HL-60 (cell line): ENCODE measurements at regions not wholly inside any gene's neighbourhood (a gene's known extent, or its start where the extent isn't known, plus 50 kb on each side); places are given as distances from the start of the nearest gene placed in this dataset.

Source experiments
- DNase-seq, 2 experiments: peaks; one replicate each; pipeline ENCODE4 v3.0.0-alpha.2; 2010 to 2020; ENCODE audit warnings: low read depth in 1 of 2, low spot score in 1 of 2
- H3K27ac ChIP-seq: fragments of 250-450 bp; sonication (Bioruptor Pico); replicated peaks from 2 replicates; pipeline ENCODE4 v1.5.1; 2020; ENCODE audit warnings: mild to moderate bottlenecking, moderate library complexity
- H3K27me3 ChIP-seq: fragments of 250-450 bp; sonication (Bioruptor Pico); 2 replicates; pipeline ENCODE4 v1.5.1; 2021; ENCODE audit warnings: mild to moderate bottlenecking, moderate library complexity; ENCODE audit not compliant: insufficient read depth, poor library complexity, severe bottlenecking
- H3K4me3 ChIP-seq: replicated peaks from 2 replicates; pipeline ENCODE4 v1.5.1; 2011; ENCODE audit warnings: mild to moderate bottlenecking, control low read depth, low read length; ENCODE audit not compliant: insufficient read depth
- GABPA ChIP-seq: IDR thresholded peaks from 2 replicates; pipeline ENCODE4 v1.6.1; 2012; ENCODE audit warnings: low read depth
- POLR2AphosphoS5 ChIP-seq: IDR thresholded peaks from 2 replicates; pipeline ENCODE4 v1.6.1; 2012; ENCODE audit warnings: low read depth
- SPI1 ChIP-seq: IDR thresholded peaks from 2 replicates; pipeline ENCODE4 v1.6.1; 2012; ENCODE audit warnings: low read depth, mild to moderate bottlenecking, borderline replicate concordance
- TF ChIP-seq, protein P1 (sequence below): IDR thresholded peaks from one replicate; pipeline ENCODE4 v1.5.1; 2011; ENCODE audit warnings: low read length, control low read depth, inconsistent platforms; ENCODE audit not compliant: insufficient read depth
- TF ChIP-seq, protein P2 (sequence below): IDR thresholded peaks from 2 replicates; pipeline ENCODE4 v1.6.1; 2012; ENCODE audit warnings: low read depth; ENCODE audit not compliant: insufficient replicate concordance

DNA sequence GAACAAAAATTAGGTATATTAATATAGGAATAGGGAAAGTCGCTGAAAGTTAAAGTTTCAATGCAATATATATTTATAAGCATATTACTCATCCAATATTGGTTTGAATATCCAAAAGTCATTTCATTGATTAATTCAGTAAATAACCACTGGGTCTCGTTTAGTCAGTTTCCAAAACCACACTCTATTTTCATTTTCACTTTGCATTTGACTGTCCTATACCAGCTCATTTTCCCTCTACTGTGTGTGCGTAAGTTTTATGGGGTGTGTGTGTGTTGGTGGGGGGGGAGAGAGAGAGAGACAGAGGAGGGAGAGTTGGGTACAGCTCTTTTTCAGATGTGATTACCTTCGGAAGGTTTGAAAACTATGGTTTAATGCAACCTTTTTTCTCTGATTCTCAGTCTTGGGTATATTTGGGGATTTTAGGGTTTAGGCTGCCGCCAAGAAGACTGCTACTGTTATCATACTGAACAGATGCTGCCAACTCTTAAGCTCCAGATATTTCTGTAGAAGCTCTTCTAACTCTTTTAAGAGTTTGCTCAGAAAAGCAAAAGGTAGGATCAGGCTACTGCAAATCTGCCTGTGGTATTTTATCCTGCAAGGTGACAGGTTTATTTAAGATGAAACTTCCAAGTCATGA, 1427.4 kb downstream of the PCDH7 start:
- Histone ChIP-seq H3K4me3 (no peak overlapping the region), H3K27ac (no peak overlapping the region), H3K27me3 (no peaks in the 10 kb centered on the region)
- TF ChIP-seq POLR2AphosphoS5, result no peak
- TF ChIP-seq SPI1, result no peak
- TF ChIP-seq, protein P1, sequence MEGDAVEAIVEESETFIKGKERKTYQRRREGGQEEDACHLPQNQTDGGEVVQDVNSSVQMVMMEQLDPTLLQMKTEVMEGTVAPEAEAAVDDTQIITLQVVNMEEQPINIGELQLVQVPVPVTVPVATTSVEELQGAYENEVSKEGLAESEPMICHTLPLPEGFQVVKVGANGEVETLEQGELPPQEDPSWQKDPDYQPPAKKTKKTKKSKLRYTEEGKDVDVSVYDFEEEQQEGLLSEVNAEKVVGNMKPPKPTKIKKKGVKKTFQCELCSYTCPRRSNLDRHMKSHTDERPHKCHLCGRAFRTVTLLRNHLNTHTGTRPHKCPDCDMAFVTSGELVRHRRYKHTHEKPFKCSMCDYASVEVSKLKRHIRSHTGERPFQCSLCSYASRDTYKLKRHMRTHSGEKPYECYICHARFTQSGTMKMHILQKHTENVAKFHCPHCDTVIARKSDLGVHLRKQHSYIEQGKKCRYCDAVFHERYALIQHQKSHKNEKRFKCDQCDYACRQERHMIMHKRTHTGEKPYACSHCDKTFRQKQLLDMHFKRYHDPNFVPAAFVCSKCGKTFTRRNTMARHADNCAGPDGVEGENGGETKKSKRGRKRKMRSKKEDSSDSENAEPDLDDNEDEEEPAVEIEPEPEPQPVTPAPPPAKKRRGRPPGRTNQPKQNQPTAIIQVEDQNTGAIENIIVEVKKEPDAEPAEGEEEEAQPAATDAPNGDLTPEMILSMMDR, result no peak
- TF ChIP-seq, protein P2, sequence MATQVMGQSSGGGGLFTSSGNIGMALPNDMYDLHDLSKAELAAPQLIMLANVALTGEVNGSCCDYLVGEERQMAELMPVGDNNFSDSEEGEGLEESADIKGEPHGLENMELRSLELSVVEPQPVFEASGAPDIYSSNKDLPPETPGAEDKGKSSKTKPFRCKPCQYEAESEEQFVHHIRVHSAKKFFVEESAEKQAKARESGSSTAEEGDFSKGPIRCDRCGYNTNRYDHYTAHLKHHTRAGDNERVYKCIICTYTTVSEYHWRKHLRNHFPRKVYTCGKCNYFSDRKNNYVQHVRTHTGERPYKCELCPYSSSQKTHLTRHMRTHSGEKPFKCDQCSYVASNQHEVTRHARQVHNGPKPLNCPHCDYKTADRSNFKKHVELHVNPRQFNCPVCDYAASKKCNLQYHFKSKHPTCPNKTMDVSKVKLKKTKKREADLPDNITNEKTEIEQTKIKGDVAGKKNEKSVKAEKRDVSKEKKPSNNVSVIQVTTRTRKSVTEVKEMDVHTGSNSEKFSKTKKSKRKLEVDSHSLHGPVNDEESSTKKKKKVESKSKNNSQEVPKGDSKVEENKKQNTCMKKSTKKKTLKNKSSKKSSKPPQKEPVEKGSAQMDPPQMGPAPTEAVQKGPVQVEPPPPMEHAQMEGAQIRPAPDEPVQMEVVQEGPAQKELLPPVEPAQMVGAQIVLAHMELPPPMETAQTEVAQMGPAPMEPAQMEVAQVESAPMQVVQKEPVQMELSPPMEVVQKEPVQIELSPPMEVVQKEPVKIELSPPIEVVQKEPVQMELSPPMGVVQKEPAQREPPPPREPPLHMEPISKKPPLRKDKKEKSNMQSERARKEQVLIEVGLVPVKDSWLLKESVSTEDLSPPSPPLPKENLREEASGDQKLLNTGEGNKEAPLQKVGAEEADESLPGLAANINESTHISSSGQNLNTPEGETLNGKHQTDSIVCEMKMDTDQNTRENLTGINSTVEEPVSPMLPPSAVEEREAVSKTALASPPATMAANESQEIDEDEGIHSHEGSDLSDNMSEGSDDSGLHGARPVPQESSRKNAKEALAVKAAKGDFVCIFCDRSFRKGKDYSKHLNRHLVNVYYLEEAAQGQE, result no peak
- TF ChIP-seq GABPA, result no peak
- no peak for DNase-seq

DNA sequence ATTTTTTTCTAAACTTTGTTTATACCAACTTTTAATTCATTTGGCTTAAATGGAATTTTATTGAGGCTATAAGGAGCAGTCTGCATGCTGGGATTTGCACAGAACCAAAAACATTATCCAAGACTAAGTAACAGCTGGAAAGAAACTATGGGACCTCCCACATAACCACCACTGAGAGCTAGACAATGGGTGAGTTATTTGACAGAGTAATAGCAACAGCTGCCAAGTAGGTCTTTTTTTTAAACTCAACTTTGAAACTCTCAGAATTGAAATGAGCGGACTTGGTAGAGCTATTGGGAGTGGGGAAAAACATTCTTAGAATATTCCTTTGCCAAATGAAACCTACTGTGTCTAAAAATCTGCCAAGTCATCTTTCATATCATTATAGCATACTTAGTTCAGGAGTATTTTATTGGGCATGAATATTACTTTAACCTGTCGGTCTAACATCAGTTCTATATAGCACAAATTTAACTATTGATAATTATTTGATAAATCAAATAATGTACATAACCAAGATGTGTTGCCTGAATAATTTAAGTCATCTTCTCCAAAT, 1428.0 kb downstream of the PCDH7 start:
- Histone ChIP-seq H3K4me3 (no peak overlapping the region), H3K27me3 (no peaks in the 10 kb centered on the region), H3K27ac (no peak overlapping the region)
- TF ChIP-seq SPI1 (no peak), POLR2AphosphoS5 (no peak), GABPA (no peak)
- TF ChIP-seq, protein P1, result no peak
- TF ChIP-seq, protein P2, result no peak
- no peak for DNase-seq

DNA sequence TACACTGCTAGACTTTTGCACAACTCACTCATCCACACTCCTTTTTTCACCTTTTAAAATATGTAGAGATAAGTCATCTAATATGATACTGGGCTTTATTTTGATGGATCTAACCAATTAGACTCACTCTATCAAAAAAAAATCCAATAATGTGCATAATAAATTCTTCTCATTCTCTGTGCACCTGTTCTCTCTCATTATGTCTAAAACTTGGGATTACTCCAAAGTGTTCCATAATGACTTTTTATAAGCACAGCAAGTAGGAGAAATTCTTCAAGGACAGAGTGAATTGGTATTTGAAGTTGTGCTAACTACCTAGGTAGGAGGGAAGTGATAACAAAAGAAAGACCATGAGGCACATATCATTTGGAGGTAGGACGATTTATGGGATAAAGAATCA, 1438.8 kb downstream of the PCDH7 start:
- Histone ChIP-seq H3K27me3 (no peaks in the 10 kb centered on the region), H3K27ac (no peak overlapping the region), H3K4me3 (no peak overlapping the region)
- DNase-seq, result no peak
- TF ChIP-seq, protein P1, result no peak
- TF ChIP-seq GABPA, result no peak
- no peak for TF ChIP-seq SPI1
- TF ChIP-seq POLR2AphosphoS5, result no peak
- TF ChIP-seq, protein P2, result no peak
